PC-3 (cell line): ENCODE measurements at regions not wholly inside any gene's neighbourhood (a gene's known extent, or its start where the extent isn't known, plus 50 kb on each side); places are given as distances from the start of the nearest gene placed in this dataset.

Experiments
- ATAC-seq: fragments of 200-7000 bp; cut with Tn5 transposase; 2 replicates; pipeline ENCODE4 v1.9.1; 2020; ENCODE audit warnings: mild to moderate bottlenecking, moderate library complexity
- BruUV-seq: library from RNA; stranded (reverse); fragments of 400-500 nt; replicated peaks from 2 replicates; lab custom pipeline; 2021; lab: Mats Ljungman, UMichigan
- CTCF ChIA-PET: fragments of 300-600 bp; sonication (Branson Sonifier 250); formaldehyde crosslinking; loops from one replicate; lab custom pipeline; 2022; ENCODE audit warnings: antibody characterized with exemption; lab: Charles Lee
- POLR2A ChIA-PET: fragments of 300-600 bp; sonication (Branson Sonifier 250); formaldehyde crosslinking; loops from one replicate; lab custom pipeline; 2022; ENCODE audit warnings: antibody characterized with exemption; ENCODE audit not compliant: unreplicated experiment; lab: Charles Lee
- DNase-seq: peaks from one replicate; pipeline ENCODE4 v3.0.0-alpha.2; 2015
- H2AFZ ChIP-seq: fragments of 300-600 bp; sonication (generic); 2 replicates; pipeline ENCODE4 v1.6.0; 2016; ENCODE audit warnings: antibody characterized with exemption, low read length
- H3F3A ChIP-seq: fragments of 300-600 bp; sonication (generic); one replicate; pipeline ENCODE4 v1.6.0; 2017; ENCODE audit warnings: antibody characterized with exemption, low read length, control low read depth, mild to moderate bottlenecking; ENCODE audit not compliant: unreplicated experiment
- H3K27ac ChIP-seq: fragments of 300-600 bp; sonication (generic); 2 replicates; pipeline ENCODE4 v1.5.1; 2016; ENCODE audit warnings: mild to moderate bottlenecking, low read length
- H3K27me3 ChIP-seq: fragments of 300-600 bp; sonication (generic); 2 replicates; pipeline ENCODE4 v1.6.1; 2016; ENCODE audit warnings: low read length, mixed read lengths
- H3K36me3 ChIP-seq: fragments of 300-600 bp; sonication (generic); 2 replicates; pipeline ENCODE4 v1.6.1; 2016; ENCODE audit warnings: low read depth, mixed run types, low read length, mixed read lengths
- H3K4me1 ChIP-seq: fragments of 300-600 bp; sonication (generic); 2 replicates; pipeline ENCODE4 v1.5.1; 2016; ENCODE audit warnings: low read length; ENCODE audit not compliant: insufficient read depth
- H3K4me2 ChIP-seq: fragments of 300-600 bp; sonication (generic); 2 replicates; pipeline ENCODE4 v1.6.0; 2016; ENCODE audit warnings: low read length
- H3K4me3 ChIP-seq: fragments of 300-600 bp; sonication (generic); 2 replicates; pipeline ENCODE4 v1.5.1; 2016; ENCODE audit warnings: mild to moderate bottlenecking, low read length, mixed read lengths
- H3K79me2 ChIP-seq: fragments of 300-600 bp; sonication (generic); 2 replicates; pipeline ENCODE4 v1.6.1; 2017; ENCODE audit warnings: low read length, mixed read lengths
- H3K9ac ChIP-seq: fragments of 300-600 bp; sonication (generic); 2 replicates; pipeline ENCODE4 v1.6.0; 2016; ENCODE audit warnings: mild to moderate bottlenecking, low read length
- H3K9me2 ChIP-seq: fragments of 300-600 bp; sonication (generic); replicated peaks from 2 replicates; pipeline ENCODE4 v1.6.1; 2016; ENCODE audit warnings: mixed run types, low read length, mixed read lengths
- H3K9me3 ChIP-seq: fragments of 300-600 bp; sonication (generic); 2 replicates; pipeline ENCODE4 v1.6.1; 2016; ENCODE audit warnings: low read length, mixed read lengths
- H4K20me1 ChIP-seq: fragments of 300-600 bp; sonication (generic); 2 replicates; pipeline ENCODE4 v1.6.1; 2016; ENCODE audit warnings: low read length, mixed read lengths
- CTCF ChIP-seq: fragments of 300-600 bp; sonication (generic); conservative IDR thresholded peaks from 2 replicates; pipeline ENCODE4 v1.5.1; 2017; ENCODE audit warnings: antibody characterized with exemption, low read depth, mild to moderate bottlenecking, low read length
- EZH2 ChIP-seq: fragments of 300-600 bp; sonication (generic); IDR thresholded peaks from one replicate; pipeline ENCODE4 v1.6.1; 2017; ENCODE audit warnings: antibody characterized with exemption, mild to moderate bottlenecking, low read length; ENCODE audit not compliant: unreplicated experiment
- EZH2phosphoT487 ChIP-seq: fragments of 300-600 bp; sonication (generic); IDR thresholded peaks from 2 replicates; pipeline ENCODE4 v1.6.1; 2018; ENCODE audit warnings: mild to moderate bottlenecking, antibody characterized with exemption, low read length, borderline replicate concordance
- intact Hi-C: fragments of 100-400 bp; cut with micrococcal nuclease; formaldehyde crosslinking; loops from 2 replicates; pipeline ENCODE4 v1.9.0; 2023

- H3K27ac ChIP-seq, result no peak overlapping the region
- no peaks in the 10 kb centered on the region for H3K9me2 ChIP-seq
- H3K4me1 ChIP-seq, result no peaks in the 10 kb centered on the region
- H3K79me2 ChIP-seq, result no peaks in the 10 kb centered on the region
- no TSS peak for BruUV-seq
- H3K36me3 ChIP-seq, result no peaks in the 10 kb centered on the region
- H4K20me1 ChIP-seq, result no peaks in the 10 kb centered on the region
- no peaks in the 10 kb centered on the region for H3K9me3 ChIP-seq
- ChIA-PET POLR2A (no interaction called here), CTCF (no interaction called here)
- no peaks in the 10 kb centered on the region for H3K27me3 ChIP-seq
- ATAC-seq (no peak), DNase-seq (no peak)
- H3K9ac ChIP-seq, result no peak overlapping the region
- H2AFZ ChIP-seq, result no peak overlapping the region
- no peak overlapping the region for H3K4me3 ChIP-seq
- H3K4me2 ChIP-seq, result no peak overlapping the region
- TF ChIP-seq EZH2, result no peak
- no peak for TF ChIP-seq EZH2phosphoT487
- TF ChIP-seq CTCF, result no peak
- intact Hi-C loops, result no loop called here
- no peaks in the 10 kb centered on the region for H3F3A ChIP-seq
These were observed 175.2 kb upstream of the AFDN start for GRCh38 chr6:167651318-167652041.

DNA sequence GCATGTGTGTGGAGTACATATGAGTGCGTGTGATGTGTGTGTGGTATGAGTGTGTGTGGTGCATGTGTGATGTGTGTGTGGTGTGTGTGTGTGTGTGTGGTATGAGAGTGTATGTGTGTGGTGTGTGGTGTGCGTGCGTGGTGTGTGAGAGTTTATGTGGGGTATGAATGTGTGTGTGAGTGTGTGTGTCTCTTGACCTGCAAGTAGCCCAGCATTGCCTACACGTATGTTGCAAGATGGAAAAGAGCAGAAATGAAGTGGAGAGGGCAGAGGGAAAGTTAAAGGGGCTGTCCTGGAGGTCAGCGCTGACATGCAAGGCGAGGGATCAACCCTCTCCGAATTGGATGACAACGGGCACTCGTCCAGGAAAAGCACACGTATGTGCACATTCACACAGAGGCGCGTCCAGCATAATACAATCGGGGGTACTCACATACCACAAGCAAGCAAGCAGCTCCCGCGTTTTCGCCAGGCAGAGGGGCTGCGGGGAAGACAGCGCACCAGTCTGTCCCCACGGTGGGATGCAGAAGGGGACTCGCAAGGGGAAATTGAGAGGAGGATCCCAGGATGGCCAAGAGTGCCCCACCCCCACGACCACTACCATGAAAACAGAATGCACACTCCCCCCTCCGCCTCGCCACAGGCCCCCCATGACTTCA, 174.5 kb upstream of the AFDN start:
- no TSS peak for BruUV-seq
- intact Hi-C loops, result no loop called here
- H3K9ac ChIP-seq, result no peak overlapping the region
- no peaks in the 10 kb centered on the region for H3F3A ChIP-seq
- no peak overlapping the region for H3K4me3 ChIP-seq
- no peaks in the 10 kb centered on the region for H4K20me1 ChIP-seq
- no peaks in the 10 kb centered on the region for H3K9me2 ChIP-seq
- no peak for DNase-seq
- no peaks in the 10 kb centered on the region for H3K79me2 ChIP-seq
- ChIA-PET POLR2A (no interaction called here), CTCF (no interaction called here)
- no peaks in the 10 kb centered on the region for H3K9me3 ChIP-seq
- no peak overlapping the region for H3K4me2 ChIP-seq
- TF ChIP-seq EZH2phosphoT487, result no peak
- TF ChIP-seq CTCF, result no peak
- TF ChIP-seq EZH2, result no peak
- H3K4me1 ChIP-seq, result no peaks in the 10 kb centered on the region
- no peak overlapping the region for H3K27ac ChIP-seq
- no peaks in the 10 kb centered on the region for H3K36me3 ChIP-seq
- no peak for ATAC-seq
- H2AFZ ChIP-seq, result no peak overlapping the region
- no peaks in the 10 kb centered on the region for H3K27me3 ChIP-seq

- CTCF ChIA-PET, result no interaction called here
- Histone ChIP-seq H3K9me2 (no peaks in the 10 kb centered on the region), H3K4me3 (no peak overlapping the region), H3K4me2 (no peak overlapping the region), H3K27ac (no peak overlapping the region), H3K27me3 (no peaks in the 10 kb centered on the region), H3K9me3 (no peaks in the 10 kb centered on the region), H3K4me1 (no peaks in the 10 kb centered on the region), H2AFZ (no peak overlapping the region), H3K9ac (no peak overlapping the region), H3F3A (no peaks in the 10 kb centered on the region), H3K36me3 (no peaks in the 10 kb centered on the region), H3K79me2 (no peaks in the 10 kb centered on the region), H4K20me1 (no peaks in the 10 kb centered on the region)
- no TSS peak for BruUV-seq
- intact Hi-C loops, result no loop called here
- TF ChIP-seq EZH2phosphoT487 (no peak), CTCF (no peak), EZH2 (no peak)
- POLR2A ChIA-PET, result no interaction called here
- ATAC-seq, result no peak
- DNase-seq, result no peak
These were observed 174.0 kb upstream of the AFDN start for GRCh38 chr6:167652701-167653095.
